ENCODE measurements at regions not wholly inside any gene's neighbourhood (a gene's known extent, or its start where the extent isn't known, plus 50 kb on each side); places are given as distances from the start of the nearest gene placed in this dataset.

DNA sequence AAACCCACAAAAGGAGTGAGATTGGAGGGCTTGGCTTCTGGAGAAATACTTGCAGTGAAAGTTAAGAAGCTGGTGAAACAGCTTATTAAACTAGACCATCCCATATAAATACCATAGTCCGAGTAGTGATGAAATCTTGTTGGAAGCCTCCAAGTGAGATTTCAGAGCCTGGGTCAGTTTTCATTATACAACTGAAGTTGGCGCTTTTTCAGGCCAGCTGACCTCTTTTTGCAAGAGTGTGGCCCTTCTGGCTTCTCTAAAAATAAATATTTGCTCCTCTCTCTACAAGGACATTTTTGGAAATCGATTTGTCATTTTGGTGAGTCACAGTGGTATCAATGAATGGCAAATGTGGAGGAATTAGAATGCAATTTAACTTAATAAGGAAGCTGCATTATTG lies 51.2 kb upstream of the THRB start:
- intact Hi-C loops (cut with micrococcal nuclease) (no loop called here), in situ Hi-C loops (cut with MboI) (no loop called here)
- no peaks in the 10 kb centered on the region for H4K20me1 ChIP-seq (replicated peaks; ENCODE audit: control insufficient read depth, insufficient read depth, low read length)
- ATAC-seq (no peak), DNase-seq (ENCODE audit: extremely low read depth in 1 of 4, low spot score in 3 of 4) (no peak), FAIRE-seq (no peak)
- no TSS peak for BruUV-seq (replicated peaks)
- no peak overlapping the region for H3K4me3 ChIP-seq
- no peak overlapping the region for H3K9ac ChIP-seq (ENCODE audit: insufficient read depth in 1 of 2, low read depth in 2 of 2, low read length in 2 of 2)
- ChIA-PET CTCF (ENCODE audit: low intra/inter-chr PET ratio) (no interaction called here), POLR2A (interaction anchor here (0.6 to 0.8 kb wide), 2 partner anchors 13 to 229 kb away, joined by 3 read pairs; no protein-coding TSS in a partner anchor)
- H3K27ac ChIP-seq (ENCODE audit: extremely low read depth, low read depth, low read length): no peak overlapping the region
- no peaks in the 10 kb centered on the region for H3K4me1 ChIP-seq (replicated peaks in 1 of 2; ENCODE audit: control insufficient read depth in 2 of 2, insufficient read depth in 2 of 2, low read length in 2 of 2)
- H3K9me3 ChIP-seq (replicated peaks; ENCODE audit: control insufficient read depth, insufficient read depth, low read depth, low read length): no peaks in the 10 kb centered on the region
- H3K27me3 ChIP-seq (ENCODE audit: control insufficient read depth in 2 of 2, insufficient read depth in 2 of 2, low read length in 2 of 2): no peaks in the 10 kb centered on the region
- no peaks in the 10 kb centered on the region for H3K36me3 ChIP-seq (ENCODE audit: control insufficient read depth, insufficient read depth, low read length)
- H3K9me1 ChIP-seq (ENCODE audit: control insufficient read depth, insufficient read depth, low read length): no peaks in the 10 kb centered on the region
- H3K79me2 ChIP-seq (ENCODE audit: control insufficient read depth, insufficient read depth, low read length): no peaks in the 10 kb centered on the region
- no peak overlapping the region for H3K4me2 ChIP-seq (ENCODE audit: insufficient read depth, low read length)
- 15% methylated on average over 3 of the region's 3 CpGs for WGBS (ENCODE audit: insufficient coverage, low coverage, missing lambda C conversion rate)
- H2AFZ ChIP-seq (ENCODE audit: low read depth, low read length): peak overlapping the region; percentile 26
- TF ChIP-seq, protein P1, sequence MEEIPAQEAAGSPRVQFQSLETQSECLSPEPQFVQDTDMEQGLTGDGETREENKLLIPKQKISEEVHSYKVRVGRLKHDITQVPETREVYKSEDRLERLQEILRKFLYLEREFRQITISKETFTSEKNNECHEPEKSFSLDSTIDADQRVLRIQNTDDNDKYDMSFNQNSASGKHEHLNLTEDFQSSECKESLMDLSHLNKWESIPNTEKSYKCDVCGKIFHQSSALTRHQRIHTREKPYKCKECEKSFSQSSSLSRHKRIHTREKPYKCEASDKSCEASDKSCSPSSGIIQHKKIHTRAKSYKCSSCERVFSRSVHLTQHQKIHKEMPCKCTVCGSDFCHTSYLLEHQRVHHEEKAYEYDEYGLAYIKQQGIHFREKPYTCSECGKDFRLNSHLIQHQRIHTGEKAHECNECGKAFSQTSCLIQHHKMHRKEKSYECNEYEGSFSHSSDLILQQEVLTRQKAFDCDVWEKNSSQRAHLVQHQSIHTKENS (CRISPR knock-in tag; IDR thresholded peaks at IDR 0.05): no peak
- TF ChIP-seq NFATC3 (IDR thresholded peaks at IDR 0.05) (no peak), RAD21 (CRISPR knock-in tag; conservative IDR thresholded peaks at IDR 0.05 in 1 of 2, IDR thresholded peaks at IDR 0.05 in 1 of 2) (no peak)

DNA sequence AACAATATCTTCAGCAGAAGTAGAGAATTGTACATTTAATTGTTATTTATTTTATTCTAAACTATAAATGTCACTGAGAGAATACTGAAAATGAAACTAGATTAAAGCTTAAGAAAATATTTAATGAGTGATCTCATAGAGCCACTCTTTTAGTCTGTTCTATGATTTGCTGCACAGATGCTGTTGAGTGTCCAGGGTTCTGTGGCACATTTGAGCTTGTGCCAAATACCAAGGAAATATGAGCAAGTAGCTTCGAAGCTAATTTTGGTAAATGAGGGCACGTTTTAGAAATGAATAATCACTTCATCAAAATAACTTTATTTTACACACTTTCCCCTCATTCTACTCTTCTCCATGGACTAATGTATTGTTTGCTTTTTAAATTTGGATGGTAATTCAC lies 53.6 kb upstream of the THRB start:
- no TSS peak for BruUV-seq (replicated peaks)
- intact Hi-C loops (cut with micrococcal nuclease): no loop called here
- no peak for TF ChIP-seq GATA2 (CRISPR knock-in tag; IDR thresholded peaks at IDR 0.05)
- TF ChIP-seq KDM1A (IDR thresholded peaks at IDR 0.05): no peak
- TF ChIP-seq SNIP1 (IDR thresholded peaks at IDR 0.05; ENCODE audit: low read depth): no peak
- TF ChIP-seq ADNP (tag; IDR thresholded peaks at IDR 0.05): no peak
- TF ChIP-seq KLF10 (CRISPR knock-in tag; IDR thresholded peaks at IDR 0.05): no peak
- TF ChIP-seq, protein P2, sequence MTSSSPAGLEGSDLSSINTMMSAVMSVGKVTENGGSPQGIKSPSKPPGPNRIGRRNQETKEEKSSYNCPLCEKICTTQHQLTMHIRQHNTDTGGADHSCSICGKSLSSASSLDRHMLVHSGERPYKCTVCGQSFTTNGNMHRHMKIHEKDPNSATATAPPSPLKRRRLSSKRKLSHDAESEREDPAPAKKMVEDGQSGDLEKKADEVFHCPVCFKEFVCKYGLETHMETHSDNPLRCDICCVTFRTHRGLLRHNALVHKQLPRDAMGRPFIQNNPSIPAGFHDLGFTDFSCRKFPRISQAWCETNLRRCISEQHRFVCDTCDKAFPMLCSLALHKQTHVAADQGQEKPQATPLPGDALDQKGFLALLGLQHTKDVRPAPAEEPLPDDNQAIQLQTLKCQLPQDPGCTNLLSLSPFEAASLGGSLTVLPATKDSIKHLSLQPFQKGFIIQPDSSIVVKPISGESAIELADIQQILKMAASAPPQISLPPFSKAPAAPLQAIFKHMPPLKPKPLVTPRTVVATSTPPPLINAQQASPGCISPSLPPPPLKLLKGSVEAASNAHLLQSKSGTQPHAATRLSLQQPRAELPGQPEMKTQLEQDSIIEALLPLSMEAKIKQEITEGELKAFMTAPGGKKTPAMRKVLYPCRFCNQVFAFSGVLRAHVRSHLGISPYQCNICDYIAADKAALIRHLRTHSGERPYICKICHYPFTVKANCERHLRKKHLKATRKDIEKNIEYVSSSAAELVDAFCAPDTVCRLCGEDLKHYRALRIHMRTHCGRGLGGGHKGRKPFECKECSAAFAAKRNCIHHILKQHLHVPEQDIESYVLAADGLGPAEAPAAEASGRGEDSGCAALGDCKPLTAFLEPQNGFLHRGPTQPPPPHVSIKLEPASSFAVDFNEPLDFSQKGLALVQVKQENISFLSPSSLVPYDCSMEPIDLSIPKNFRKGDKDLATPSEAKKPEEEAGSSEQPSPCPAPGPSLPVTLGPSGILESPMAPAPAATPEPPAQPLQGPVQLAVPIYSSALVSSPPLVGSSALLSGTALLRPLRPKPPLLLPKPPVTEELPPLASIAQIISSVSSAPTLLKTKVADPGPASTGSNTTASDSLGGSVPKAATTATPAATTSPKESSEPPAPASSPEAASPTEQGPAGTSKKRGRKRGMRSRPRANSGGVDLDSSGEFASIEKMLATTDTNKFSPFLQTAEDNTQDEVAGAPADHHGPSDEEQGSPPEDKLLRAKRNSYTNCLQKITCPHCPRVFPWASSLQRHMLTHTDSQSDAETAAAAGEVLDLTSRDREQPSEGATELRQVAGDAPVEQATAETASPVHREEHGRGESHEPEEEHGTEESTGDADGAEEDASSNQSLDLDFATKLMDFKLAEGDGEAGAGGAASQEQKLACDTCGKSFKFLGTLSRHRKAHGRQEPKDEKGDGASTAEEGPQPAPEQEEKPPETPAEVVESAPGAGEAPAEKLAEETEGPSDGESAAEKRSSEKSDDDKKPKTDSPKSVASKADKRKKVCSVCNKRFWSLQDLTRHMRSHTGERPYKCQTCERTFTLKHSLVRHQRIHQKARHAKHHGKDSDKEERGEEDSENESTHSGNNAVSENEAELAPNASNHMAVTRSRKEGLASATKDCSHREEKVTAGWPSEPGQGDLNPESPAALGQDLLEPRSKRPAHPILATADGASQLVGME (CRISPR knock-in tag; IDR thresholded peaks at IDR 0.05): no peak

More for the DNA sequence above, 53.6 kb upstream of the THRB start:
- no peak for ATAC-seq
- H4K20me1 ChIP-seq (replicated peaks; ENCODE audit: control insufficient read depth, insufficient read depth, low read length): no peaks in the 10 kb centered on the region
- no peak overlapping the region for H3K4me2 ChIP-seq (ENCODE audit: insufficient read depth, low read length)
- WGBS (ENCODE audit: insufficient coverage, low coverage, missing lambda C conversion rate): 2% methylated on average over 2 of the region's 2 CpGs
- in situ Hi-C loops (cut with MboI): no loop called here
- no peak overlapping the region for H3K4me3 ChIP-seq
- H3K79me2 ChIP-seq (ENCODE audit: control insufficient read depth, insufficient read depth, low read length): no peaks in the 10 kb centered on the region
- H2AFZ ChIP-seq (ENCODE audit: low read depth, low read length): no peak overlapping the region
- no peaks in the 10 kb centered on the region for H3K4me1 ChIP-seq (replicated peaks in 1 of 2; ENCODE audit: control insufficient read depth in 2 of 2, insufficient read depth in 2 of 2, low read length in 2 of 2)
- FAIRE-seq: no peak
- DNase-seq (ENCODE audit: extremely low read depth in 1 of 4, low spot score in 3 of 4): no peak
- H3K9me1 ChIP-seq (ENCODE audit: control insufficient read depth, insufficient read depth, low read length): no peaks in the 10 kb centered on the region
- H3K27me3 ChIP-seq (ENCODE audit: control insufficient read depth in 2 of 2, insufficient read depth in 2 of 2, low read length in 2 of 2): no peaks in the 10 kb centered on the region
- no peak overlapping the region for H3K9ac ChIP-seq (ENCODE audit: insufficient read depth in 1 of 2, low read depth in 2 of 2, low read length in 2 of 2)
- H3K27ac ChIP-seq (ENCODE audit: extremely low read depth, low read depth, low read length): no peak overlapping the region
- no peaks in the 10 kb centered on the region for H3K9me3 ChIP-seq (replicated peaks; ENCODE audit: control insufficient read depth, insufficient read depth, low read depth, low read length)
- CTCF ChIA-PET (ENCODE audit: low intra/inter-chr PET ratio): no interaction called here
- no peaks in the 10 kb centered on the region for H3K36me3 ChIP-seq (ENCODE audit: control insufficient read depth, insufficient read depth, low read length)
- POLR2A ChIA-PET: interaction anchor here (0.8 to 1.5 kb wide), 3 partner anchors 9 to 632 kb away, joined by 3 to 5 read pairs (median 3); partner anchors contain the start of genes NKIRAS1 and RPL15

Data from K562 (cell line).